GM13977 (cell line): ENCODE measurements at regions not wholly inside any gene's neighbourhood (a gene's known extent, or its start where the extent isn't known, plus 50 kb on each side); places are given as distances from the start of the nearest gene placed in this dataset.

Experiments used
- DNase-seq: peaks from one replicate; pipeline ENCODE4 v3.0.0; 2012; ENCODE audit warnings: low spot score
- CTCF ChIP-seq: IDR thresholded peaks from 2 replicates; pipeline ENCODE4 v1.5.1; 2012; ENCODE audit warnings: mild to moderate bottlenecking, control low read depth; ENCODE audit not compliant: insufficient read depth; ENCODE audit errors: extremely low read depth, missing control alignments
- in situ Hi-C: fragments of 300-500 bp; cut with MboI; formaldehyde crosslinking; loops from one replicate; pipeline ENCODE4 v1.12.0; 2022; ENCODE audit warnings: low sequenced_read_pairs, low pct_unique_long_range_greater_than_20kb, mixed read lengths, inconsistent platforms; ENCODE audit not compliant: unreplicated experiment

DNA sequence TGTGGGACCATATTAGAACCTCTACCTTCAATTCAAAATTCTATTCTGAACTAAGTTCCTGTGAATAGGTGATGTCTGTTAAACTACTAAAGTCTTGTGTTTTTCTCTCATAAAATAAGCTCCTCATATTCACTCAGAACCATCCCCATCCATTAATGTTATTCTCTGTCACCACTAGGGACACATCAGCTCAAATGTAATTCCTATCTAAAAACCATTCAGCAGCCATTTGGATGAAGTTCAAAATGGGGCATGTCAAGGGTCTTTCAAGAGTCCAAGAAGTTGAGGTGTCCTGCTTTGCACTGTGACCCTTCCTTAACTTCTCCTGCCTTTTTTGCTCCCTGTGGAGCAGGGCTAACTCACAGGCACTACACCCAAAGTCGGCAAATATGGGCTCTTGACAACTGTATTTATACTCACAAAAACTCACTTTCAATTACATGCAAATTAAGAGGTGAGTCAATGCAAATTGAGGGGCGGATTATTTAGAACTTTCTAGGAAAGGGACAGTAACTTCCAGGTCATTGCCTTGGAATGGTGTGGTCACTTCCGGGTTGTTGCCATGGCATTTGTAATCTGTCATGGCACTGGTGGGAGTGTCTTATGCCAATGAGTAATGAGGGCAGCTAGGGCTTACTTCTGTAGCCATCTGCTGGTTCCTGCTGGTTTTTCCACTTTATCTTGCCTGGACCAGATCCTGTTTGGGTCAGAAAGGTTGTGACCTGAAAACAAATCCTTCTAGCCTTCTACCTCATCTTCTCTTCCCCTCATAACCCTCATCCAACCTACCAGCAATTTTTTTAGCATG lies 128.2 kb upstream of the COX10 start:
- TF ChIP-seq CTCF = no peak
- DNase-seq = no peak
- in situ Hi-C loops = no loop called here

- in situ Hi-C loops = no loop called here
- no peak for DNase-seq
- TF ChIP-seq CTCF = no peak
Observed at GRCh38 chr17:13941781-13942180, 127.5 kb upstream of the COX10 start.

DNA sequence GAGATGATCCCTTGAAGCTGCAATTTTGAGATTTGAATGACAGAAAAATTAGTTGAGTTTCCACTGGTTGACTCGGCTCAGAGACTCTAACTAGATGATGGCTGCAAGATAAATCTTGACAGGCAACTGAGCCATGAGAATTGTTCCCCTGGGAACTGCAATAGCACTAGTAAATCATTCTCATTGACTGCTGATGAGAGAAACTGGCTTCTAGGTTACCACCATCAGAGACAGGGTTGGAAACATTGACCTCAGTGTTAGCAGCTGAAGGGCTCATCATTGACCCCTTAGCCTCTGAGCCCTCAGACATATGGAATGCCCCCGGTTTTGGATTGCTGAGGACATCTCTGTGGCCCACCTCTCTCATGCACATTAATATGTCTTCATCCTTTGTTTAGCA lies 125.4 kb upstream of the COX10 start:
- DNase-seq = no peak
- in situ Hi-C loops = no loop called here
- TF ChIP-seq CTCF = no peak

DNA sequence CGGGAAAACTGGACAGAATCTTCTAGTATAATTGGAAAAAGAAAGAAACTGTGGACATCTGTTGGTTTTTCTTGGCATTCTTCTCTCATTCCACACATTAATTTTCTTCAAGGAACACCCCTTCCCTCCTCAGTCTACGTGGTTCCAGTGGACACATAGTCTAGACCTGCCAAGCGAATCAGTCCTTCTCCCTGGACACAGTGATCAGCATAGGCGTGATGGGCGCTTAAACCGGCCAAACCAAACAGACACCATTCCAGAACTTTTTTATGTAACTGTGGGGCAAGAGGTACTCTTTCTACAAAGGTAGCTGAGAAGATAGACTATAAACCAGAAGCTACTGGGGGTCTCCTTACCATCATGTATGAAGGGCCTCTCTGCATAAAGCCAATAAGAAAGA lies 121.8 kb upstream of the COX10 start:
- in situ Hi-C loops = no loop called here
- TF ChIP-seq CTCF = no peak

GRCh38 chr17:13952009-13952750 lies 117.1 kb upstream of the COX10 start:
- TF ChIP-seq CTCF = no peak
- in situ Hi-C loops = loop anchor here (25.0 kb wide), 1 partner anchor 110 kb away; the partner anchor contains the start of gene COX10
- no peak for DNase-seq

More for the DNA sequence above, 121.8 kb upstream of the COX10 start:
- DNase-seq = no peak

GRCh38 chr17:13953841-13954240 lies 115.5 kb upstream of the COX10 start:
- in situ Hi-C loops = loop anchor here (25.0 kb wide), 1 partner anchor 108 kb away; the partner anchor contains the start of gene COX10
- DNase-seq = no peak
- no peak for TF ChIP-seq CTCF
